OCI-LY7 (cell line): ENCODE measurements at regions not wholly inside any gene's neighbourhood (a gene's known extent, or its start where the extent isn't known, plus 50 kb on each side); places are given as distances from the start of the nearest gene placed in this dataset.

Experiments
- BruUV-seq: library from RNA; stranded (reverse); fragments of 400-500 nt; replicated peaks from 2 replicates; lab custom pipeline; 2021; lab: Mats Ljungman, UMichigan
- CTCF ChIA-PET: fragments of 300-600 bp; sonication (Branson Sonifier 250); formaldehyde crosslinking; loops from one replicate; lab custom pipeline; 2022; ENCODE audit warnings: antibody characterized with exemption; ENCODE audit not compliant: unreplicated experiment; lab: Charles Lee
- POLR2A ChIA-PET: fragments of 300-600 bp; sonication (Branson Sonifier 250); formaldehyde crosslinking; loops from one replicate; lab custom pipeline; 2022; ENCODE audit warnings: antibody characterized with exemption; lab: Charles Lee
- DNase-seq: peaks from one replicate; pipeline ENCODE4 v3.0.0-alpha.2; 2015; ENCODE audit warnings: low spot score
- H2AFZ ChIP-seq: fragments of 200-600 bp; sonication (generic), shearing (Covaris generic); 2 replicates; pipeline ENCODE4 v1.6.1; 2014; ENCODE audit warnings: mild to moderate bottlenecking, antibody characterized with exemption, low read length, moderate library complexity
- H3K27ac ChIP-seq: fragments of 200-600 bp; sonication (generic); 2 replicates; pipeline ENCODE4 v1.5.1; 2014; ENCODE audit warnings: mixed run types, low read depth, mild to moderate bottlenecking, moderate library complexity, low read length, inconsistent platforms; ENCODE audit not compliant: poor library complexity, severe bottlenecking
- H3K36me3 ChIP-seq: fragments of 200-600 bp; sonication (generic); 2 replicates; pipeline ENCODE4 v1.6.1; 2014; ENCODE audit warnings: mild to moderate bottlenecking, antibody characterized with exemption, low read length, moderate library complexity, mixed read lengths; ENCODE audit not compliant: insufficient read depth
- H3K4me1 ChIP-seq: fragments of 200-600 bp; sonication (generic); 2 replicates; pipeline ENCODE4 v1.5.1; 2014; ENCODE audit warnings: mild to moderate bottlenecking, low read length; ENCODE audit not compliant: insufficient read depth, poor library complexity, severe bottlenecking
- H3K4me2 ChIP-seq: fragments of 200-600 bp; sonication (generic); 2 replicates; pipeline ENCODE4 v1.6.1; 2014; ENCODE audit warnings: mild to moderate bottlenecking, low read length
- H3K4me3 ChIP-seq: fragments of 200-600 bp; sonication (generic); 2 replicates; pipeline ENCODE4 v1.5.1; 2014; ENCODE audit warnings: mild to moderate bottlenecking, low read depth, low read length; ENCODE audit not compliant: poor library complexity, severe bottlenecking
- H3K79me2 ChIP-seq: fragments of 200-600 bp; sonication (generic); 2 replicates; pipeline ENCODE4 v1.6.1; 2016; ENCODE audit warnings: low read depth, mild to moderate bottlenecking, low read length, moderate library complexity, mixed read lengths; ENCODE audit not compliant: insufficient read depth
- H3K9me2 ChIP-seq: fragments of 200-600 bp; sonication (generic); 2 replicates; pipeline ENCODE4 v1.6.1; 2016; ENCODE audit warnings: mild to moderate bottlenecking, low read length, mixed read lengths; ENCODE audit not compliant: insufficient read depth
- H3K9me3 ChIP-seq: fragments of 200-600 bp; sonication (generic); 2 replicates; pipeline ENCODE4 v1.6.1; 2014; ENCODE audit warnings: mild to moderate bottlenecking, mixed run types, low read length, mixed read lengths
- H4K20me1 ChIP-seq: fragments of 200-600 bp; sonication (generic); 2 replicates; pipeline ENCODE4 v1.6.1; 2014; ENCODE audit warnings: mild to moderate bottlenecking, antibody characterized with exemption, low read length, moderate library complexity, mixed read lengths; ENCODE audit not compliant: insufficient read depth
- CTCF ChIP-seq: fragments of 200-600 bp; sonication (generic); conservative IDR thresholded peaks from 2 replicates; pipeline ENCODE4 v1.5.1; 2014; ENCODE audit warnings: mild to moderate bottlenecking, antibody characterized with exemption, low read length, moderate library complexity, mixed read lengths
- EZH2phosphoT487 ChIP-seq: fragments of 200-600 bp; sonication (generic); IDR thresholded peaks from 2 replicates; pipeline ENCODE4 v1.6.1; 2018; ENCODE audit warnings: low read depth, borderline replicate concordance, mild to moderate bottlenecking, mixed run types, antibody characterized with exemption, low read length, moderate library complexity, mixed read lengths
- intact Hi-C: fragments of 100-400 bp; cut with micrococcal nuclease; formaldehyde crosslinking; loops from one replicate; pipeline ENCODE4 v1.10.0; 2022; ENCODE audit not compliant: unreplicated experiment

- POLR2A ChIA-PET: interaction anchor here (0.7 kb wide), 1 partner anchor 28 kb away, joined by 3 read pairs; no protein-coding TSS in a partner anchor
- no peaks in the 10 kb centered on the region for H3K9me3 ChIP-seq
- CTCF ChIA-PET: no interaction called here
- no peak overlapping the region for H3K4me3 ChIP-seq
- DNase-seq: no peak
- no peak overlapping the region; the same call in 1 of the 2 replicates for H2AFZ ChIP-seq
- BruUV-seq: no TSS peak
- H3K4me1 ChIP-seq: no peaks in the 10 kb centered on the region
- no peaks in the 10 kb centered on the region for H4K20me1 ChIP-seq
- no peak overlapping the region for H3K4me2 ChIP-seq
- H3K36me3 ChIP-seq: no peaks in the 10 kb centered on the region
- no peaks in the 10 kb centered on the region for H3K9me2 ChIP-seq
- intact Hi-C loops: no loop called here
- no peak for TF ChIP-seq CTCF
- H3K27ac ChIP-seq: no peak overlapping the region
- no peaks in the 10 kb centered on the region for H3K79me2 ChIP-seq
Observed at GRCh38 chr18:2478662-2479061, 92.6 kb downstream of the METTL4 start.

- no peak overlapping the region for H3K4me3 ChIP-seq
- H3K27ac ChIP-seq: no peak overlapping the region
- no peaks in the 10 kb centered on the region for H3K9me2 ChIP-seq
- no peaks in the 10 kb centered on the region for H3K79me2 ChIP-seq
- no TSS peak for BruUV-seq
- no peak overlapping the region for H2AFZ ChIP-seq
- CTCF ChIA-PET: no interaction called here
- H3K36me3 ChIP-seq: no peaks in the 10 kb centered on the region
- DNase-seq: no peak
- H3K4me2 ChIP-seq: no peak overlapping the region
- H3K9me3 ChIP-seq: no peaks in the 10 kb centered on the region
- POLR2A ChIA-PET: interaction anchor here (0.6 to 0.7 kb wide), 2 partner anchors 98 to 968 kb away, joined by 3 read pairs; no protein-coding TSS in a partner anchor
- TF ChIP-seq EZH2phosphoT487: no peak
- no peak for TF ChIP-seq CTCF
- intact Hi-C loops: no loop called here
- H4K20me1 ChIP-seq: no peaks in the 10 kb centered on the region
- no peaks in the 10 kb centered on the region for H3K4me1 ChIP-seq
Observed at GRCh38 chr18:2480536-2480935, 90.8 kb downstream of the METTL4 start.

GRCh38 chr18:2482706-2483475 lies 88.4 kb downstream of the METTL4 start:
- no peaks in the 10 kb centered on the region for H3K9me3 ChIP-seq
- H3K4me1 ChIP-seq: peaks cover 4% of the 10 kb centered on the region
- H3K36me3 ChIP-seq: no peaks in the 10 kb centered on the region
- H4K20me1 ChIP-seq: no peaks in the 10 kb centered on the region
- ChIA-PET POLR2A (interaction anchor here (0.6 to 1.2 kb wide), 3 partner anchors 12 to 20 kb away, joined by 3 to 4 read pairs (median 3); no protein-coding TSS in a partner anchor), CTCF (no interaction called here)
- H3K79me2 ChIP-seq: no peaks in the 10 kb centered on the region
- H3K9me2 ChIP-seq: no peaks in the 10 kb centered on the region
- TF ChIP-seq CTCF (no peak), EZH2phosphoT487 (no peak)
- intact Hi-C loops: no loop called here
- H3K27ac ChIP-seq: no peak overlapping the region
- no peak overlapping the region for H3K4me2 ChIP-seq
- DNase-seq: no peak
- H2AFZ ChIP-seq: peak overlapping the region; percentile 6; the same call in 1 of the 2 replicates
- BruUV-seq: no TSS peak
- no peak overlapping the region for H3K4me3 ChIP-seq
